ENCODE measurements at regions not wholly inside any gene's neighbourhood (a gene's known extent, or its start where the extent isn't known, plus 50 kb on each side); places are given as distances from the start of the nearest gene placed in this dataset.
"Not testable (repeated sequence)": the region's sequence is repeated elsewhere in the genome, so short reads cannot be mapped to it uniquely, and the experiment has no call there.

DNA sequence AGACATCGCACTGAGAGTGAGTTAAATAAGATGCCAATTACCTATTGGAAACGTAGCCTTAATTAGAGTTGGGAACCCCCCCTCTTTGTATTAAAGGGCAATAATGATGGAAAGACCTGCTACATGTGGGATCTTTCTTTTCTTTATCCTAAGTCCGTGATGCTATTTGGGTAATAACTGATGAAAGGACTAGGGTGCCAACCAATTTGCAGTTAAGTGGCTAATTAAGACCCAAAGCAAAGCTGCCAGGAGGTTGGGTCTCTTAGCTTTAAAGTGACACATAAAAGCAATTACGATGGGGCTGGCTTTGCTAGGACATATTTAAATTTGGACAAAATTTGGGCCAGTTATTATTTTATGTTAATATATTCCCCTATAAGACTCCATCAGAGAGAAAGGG, 728.8 kb downstream of the NR2F1-AS1 start:
- DNase-seq (no peak), ATAC-seq (ENCODE audit: low read depth in 2 of 2) (no peak)
- no peak overlapping the region for H3K4me3 Mint-ChIP-seq
- no peaks in the 10 kb centered on the region for H3K27me3 Mint-ChIP-seq
- no peak overlapping the region for H3K27ac Mint-ChIP-seq
- H3K9me3 Mint-ChIP-seq, result peaks cover 0 to 4% (median 0%) of the 10 kb centered on the region in 7 donors
- no peaks in the 10 kb centered on the region for H3K4me1 Mint-ChIP-seq
- no peaks in the 10 kb centered on the region for H3K36me3 Mint-ChIP-seq

DNA sequence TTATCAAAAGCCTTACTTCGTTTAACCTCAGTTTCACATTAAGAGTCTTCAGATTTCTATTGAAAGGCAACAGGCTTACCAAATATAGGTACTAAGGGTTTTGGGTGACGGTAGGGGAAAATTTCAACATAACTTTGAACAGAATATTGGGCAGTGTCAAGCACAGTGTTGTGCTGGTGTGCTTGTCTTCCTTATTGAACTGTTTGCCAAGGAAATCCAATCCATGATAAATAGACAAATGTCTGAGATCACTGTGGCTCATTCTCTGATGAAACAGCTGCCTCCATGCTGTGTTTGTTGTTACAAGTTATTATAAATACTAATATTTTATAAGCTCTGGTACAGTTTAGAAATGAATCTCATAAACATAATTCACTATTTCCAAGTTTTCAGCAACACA, 730.1 kb downstream of the NR2F1-AS1 start:
- no peak for DNase-seq
- Mint-ChIP-seq H3K36me3 (no peaks in the 10 kb centered on the region), H3K4me3 (no peak overlapping the region), H3K4me1 (no peaks in the 10 kb centered on the region), H3K27ac (no peak overlapping the region), H3K27me3 (no peaks in the 10 kb centered on the region), H3K9me3 (peaks cover 0 to 4% (median 0%) of the 10 kb centered on the region in 7 donors)
- ATAC-seq (ENCODE audit: low read depth in 2 of 2), result no peak

DNA sequence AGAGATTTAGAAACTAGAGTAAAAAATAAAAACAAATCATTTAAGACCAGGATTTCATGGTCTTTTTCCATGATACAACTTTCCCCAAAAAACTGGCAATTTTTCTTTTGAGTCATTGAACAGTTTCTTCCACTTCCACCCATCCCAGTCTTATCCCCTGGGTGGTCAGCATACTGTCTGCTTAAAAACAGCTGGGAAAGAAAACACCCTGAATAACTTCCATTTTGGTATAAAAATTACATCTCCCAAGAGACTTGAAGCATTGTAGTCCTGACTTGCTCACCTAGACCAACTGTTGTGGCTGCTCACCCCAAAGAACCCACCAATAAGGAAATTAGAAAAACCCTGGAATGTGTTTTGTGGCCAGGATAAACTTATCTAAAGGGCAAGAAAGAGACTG, 731.3 kb downstream of the NR2F1-AS1 start:
- DNase-seq (no peak), ATAC-seq (ENCODE audit: low read depth in 2 of 2) (no peak)
- Mint-ChIP-seq H3K4me3 (no peak overlapping the region), H3K4me1 (no peaks in the 10 kb centered on the region), H3K27me3 (no peaks in the 10 kb centered on the region), H3K36me3 (no peaks in the 10 kb centered on the region), H3K9me3 (peaks cover 0 to 4% (median 0%) of the 10 kb centered on the region in 7 donors), H3K27ac (no peak overlapping the region)

DNA sequence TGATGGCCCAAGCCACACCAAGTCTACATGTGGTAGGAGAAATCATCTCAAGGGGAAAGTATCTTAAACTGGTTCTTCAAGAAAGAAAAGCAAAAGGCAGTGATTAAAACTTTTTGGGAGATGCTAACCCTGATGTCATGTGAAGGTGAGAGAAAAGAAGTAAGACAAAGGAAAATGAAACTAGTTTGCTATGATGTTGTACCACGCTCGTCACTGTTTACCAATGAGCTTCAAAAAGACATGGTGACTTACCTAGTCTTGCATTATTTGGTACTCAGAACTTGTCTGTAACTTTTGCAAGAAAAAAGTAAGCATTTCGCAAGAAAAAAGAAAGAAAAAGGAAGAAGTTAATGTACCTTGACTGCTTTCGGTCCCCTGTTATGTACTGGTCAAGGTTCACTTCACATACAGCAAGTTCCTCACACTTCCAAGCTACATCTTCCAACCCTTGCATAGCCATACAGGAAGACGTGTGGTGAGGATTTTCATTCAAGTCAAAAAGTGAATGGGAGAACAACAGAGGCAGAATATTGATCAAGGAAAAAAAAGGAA, 739.3 kb downstream of the NR2F1-AS1 start:
- peaks cover 0 to 5% (median 0%) of the 10 kb centered on the region in 7 donors for H3K9me3 Mint-ChIP-seq
- DNase-seq (no peak), ATAC-seq (ENCODE audit: low read depth in 2 of 2) (no peak)
- H3K27ac Mint-ChIP-seq, result no peak overlapping the region
- H3K27me3 Mint-ChIP-seq, result no peaks in the 10 kb centered on the region
- H3K4me1 Mint-ChIP-seq, result no peaks in the 10 kb centered on the region
- H3K36me3 Mint-ChIP-seq, result no peaks in the 10 kb centered on the region
- no peak overlapping the region for H3K4me3 Mint-ChIP-seq

DNA sequence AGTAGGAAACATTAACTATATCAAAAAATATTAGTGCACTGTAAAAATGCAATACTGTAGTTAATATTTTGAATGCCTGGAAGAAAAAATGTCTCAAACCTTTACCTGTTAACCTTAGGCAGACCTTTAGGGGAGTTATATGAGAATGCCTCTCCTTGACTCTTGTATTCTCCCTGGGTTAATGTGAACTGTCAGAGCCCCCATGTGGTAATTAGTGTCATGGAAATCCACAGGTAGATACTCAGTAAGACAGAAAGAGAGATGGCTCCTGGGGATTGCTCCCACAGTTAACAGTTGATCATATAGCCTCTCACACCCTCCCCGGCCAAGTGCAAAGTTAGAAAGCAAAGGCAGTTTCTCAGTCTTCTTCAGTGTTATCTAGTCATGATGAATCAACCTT, 742.8 kb downstream of the NR2F1-AS1 start:
- Mint-ChIP-seq H3K4me1 (no peaks in the 10 kb centered on the region), H3K27me3 (no peaks in the 10 kb centered on the region)

DNA sequence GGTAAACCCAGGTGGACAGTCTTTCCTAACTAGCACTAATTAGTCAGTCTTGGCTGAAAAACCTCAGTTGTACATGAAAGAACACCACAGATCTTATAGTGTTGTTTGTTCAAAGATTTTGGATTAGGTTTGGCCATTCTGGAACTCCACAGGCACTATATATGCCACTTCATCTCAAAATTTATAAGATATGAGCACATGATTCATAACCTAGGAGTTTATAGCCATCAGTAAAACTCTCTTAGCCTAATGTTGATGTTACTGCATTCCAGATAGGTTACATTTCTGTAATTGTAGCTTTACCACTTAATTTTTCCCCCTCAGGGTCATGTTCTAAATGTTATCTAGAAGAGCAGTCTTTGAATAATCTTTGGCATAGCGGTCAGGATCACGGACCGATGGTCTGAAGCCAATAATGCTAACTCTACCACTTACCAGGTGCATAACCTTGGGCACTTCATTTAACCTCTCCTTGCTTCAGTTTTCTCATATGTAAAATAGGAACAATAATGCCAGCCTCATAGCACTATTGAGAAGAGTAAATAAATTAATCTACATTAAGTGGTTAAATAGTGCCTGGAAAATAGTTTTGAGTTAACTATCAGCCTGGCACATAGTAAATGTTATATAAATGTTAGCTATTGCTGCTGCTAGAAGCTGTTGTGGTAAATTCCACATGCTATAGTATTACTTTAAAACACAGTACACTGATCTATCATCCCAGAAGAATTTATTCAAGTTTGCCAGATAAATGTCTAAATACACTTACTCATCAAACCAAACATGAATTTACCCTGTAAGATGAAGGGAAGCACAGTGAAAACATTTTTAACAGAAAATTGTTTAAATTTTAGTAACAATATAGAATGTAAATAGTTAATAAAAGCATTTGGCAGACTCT, 743.9 kb downstream of the NR2F1-AS1 start:
- H3K4me3 Mint-ChIP-seq, result no peak overlapping the region
- ATAC-seq (ENCODE audit: low read depth in 2 of 2) (no peak), DNase-seq (no peak)
- H3K36me3 Mint-ChIP-seq, result no peaks in the 10 kb centered on the region
- H3K27me3 Mint-ChIP-seq, result no peaks in the 10 kb centered on the region
- peaks cover 0 to 14% (median 5%) of the 10 kb centered on the region in 7 donors for H3K9me3 Mint-ChIP-seq
- H3K27ac Mint-ChIP-seq, result no peak overlapping the region
- H3K4me1 Mint-ChIP-seq, result no peaks in the 10 kb centered on the region

More for the DNA sequence above, 742.8 kb downstream of the NR2F1-AS1 start:
- Mint-ChIP-seq H3K27ac (no peak overlapping the region), H3K4me3 (no peak overlapping the region), H3K9me3 (peaks cover 0 to 10% (median 2%) of the 10 kb centered on the region in 7 donors), H3K36me3 (no peaks in the 10 kb centered on the region)
- ATAC-seq (ENCODE audit: low read depth in 2 of 2), result no peak
- DNase-seq, result no peak

DNA sequence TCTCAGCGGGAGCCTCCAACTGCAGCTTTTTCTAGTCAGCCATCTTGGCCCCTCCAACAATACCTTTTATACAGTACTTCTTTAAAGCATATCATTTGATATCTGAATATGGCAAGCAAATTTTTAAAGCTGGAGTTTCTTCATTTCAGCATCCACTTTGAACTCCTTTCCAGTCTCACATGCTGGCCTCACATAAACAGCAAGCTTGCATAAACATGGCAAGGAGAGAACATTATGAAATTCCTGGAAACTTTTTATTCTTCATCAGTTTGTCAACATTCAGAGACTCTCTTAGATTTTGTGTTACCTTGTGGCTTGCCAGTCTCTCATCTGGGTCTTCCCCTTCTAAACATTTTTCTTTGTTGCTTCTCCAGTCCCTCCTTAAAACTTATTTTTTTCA, 745.3 kb downstream of the NR2F1-AS1 start:
- H3K9me3 Mint-ChIP-seq, result peaks cover 0 to 10% (median 7%) of the 10 kb centered on the region in 7 donors
- no peak overlapping the region for H3K4me3 Mint-ChIP-seq
- no peaks in the 10 kb centered on the region for H3K36me3 Mint-ChIP-seq
- no peak for DNase-seq
- no peak overlapping the region for H3K27ac Mint-ChIP-seq
- H3K27me3 Mint-ChIP-seq, result no peaks in the 10 kb centered on the region
- no peak for ATAC-seq (ENCODE audit: low read depth in 2 of 2)
- no peaks in the 10 kb centered on the region for H3K4me1 Mint-ChIP-seq

DNA sequence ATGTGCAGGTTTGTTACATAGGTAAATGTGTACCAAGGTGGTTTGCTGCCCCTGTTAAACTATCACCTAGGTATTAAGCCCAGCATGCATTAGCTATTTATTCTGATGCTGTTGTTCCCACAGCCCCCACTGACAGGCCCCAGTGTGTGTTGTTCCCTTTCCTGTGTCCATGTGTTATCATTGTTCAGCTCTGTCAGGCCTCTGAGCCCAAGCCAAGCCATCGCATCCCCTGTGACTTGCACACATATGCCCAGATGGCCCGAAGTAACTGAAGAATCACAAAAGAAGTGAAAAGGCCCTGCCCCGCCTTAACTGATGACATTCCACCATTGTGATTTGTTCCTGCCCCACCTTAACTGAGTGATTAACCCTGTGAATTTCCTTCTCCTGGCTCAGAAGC, 757.5 kb downstream of the NR2F1-AS1 start:
- H3K9me3 Mint-ChIP-seq; ATAC-seq (ENCODE audit: low read depth in 2 of 2); H3K27me3 Mint-ChIP-seq; H3K27ac Mint-ChIP-seq; DNase-seq; H3K4me1 Mint-ChIP-seq; H3K36me3 Mint-ChIP-seq; H3K4me3 Mint-ChIP-seq: not testable (repeated sequence)

DNA sequence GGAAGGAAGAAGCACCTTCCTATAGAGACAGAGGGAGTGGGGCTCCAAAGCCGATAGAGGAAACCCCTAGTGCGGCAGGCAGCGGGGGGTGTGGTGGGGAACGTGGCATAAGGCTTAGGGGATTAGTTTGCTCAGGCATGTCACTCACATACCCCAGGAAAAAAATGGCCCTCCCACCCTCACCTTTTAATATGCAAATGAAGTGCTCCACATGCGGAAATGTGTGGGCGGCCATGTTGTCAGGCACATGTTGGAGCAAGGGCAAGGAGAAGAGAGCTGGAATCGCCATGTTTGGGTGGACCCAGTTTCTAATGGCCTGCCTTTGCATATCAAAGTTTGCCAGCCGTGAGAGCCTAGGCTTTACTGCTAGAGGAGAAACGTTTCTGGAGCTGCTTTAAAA, 758.8 kb downstream of the NR2F1-AS1 start:
- Mint-ChIP-seq H3K9me3 (peaks cover 0 to 10% (median 5%) of the 10 kb centered on the region in 7 donors), H3K27me3 (no peaks in the 10 kb centered on the region), H3K4me3 (no peak overlapping the region), H3K27ac (no peak overlapping the region), H3K36me3 (no peaks in the 10 kb centered on the region), H3K4me1 (no peaks in the 10 kb centered on the region)
- no peak for ATAC-seq (ENCODE audit: low read depth in 2 of 2)
- DNase-seq, result no peak

DNA sequence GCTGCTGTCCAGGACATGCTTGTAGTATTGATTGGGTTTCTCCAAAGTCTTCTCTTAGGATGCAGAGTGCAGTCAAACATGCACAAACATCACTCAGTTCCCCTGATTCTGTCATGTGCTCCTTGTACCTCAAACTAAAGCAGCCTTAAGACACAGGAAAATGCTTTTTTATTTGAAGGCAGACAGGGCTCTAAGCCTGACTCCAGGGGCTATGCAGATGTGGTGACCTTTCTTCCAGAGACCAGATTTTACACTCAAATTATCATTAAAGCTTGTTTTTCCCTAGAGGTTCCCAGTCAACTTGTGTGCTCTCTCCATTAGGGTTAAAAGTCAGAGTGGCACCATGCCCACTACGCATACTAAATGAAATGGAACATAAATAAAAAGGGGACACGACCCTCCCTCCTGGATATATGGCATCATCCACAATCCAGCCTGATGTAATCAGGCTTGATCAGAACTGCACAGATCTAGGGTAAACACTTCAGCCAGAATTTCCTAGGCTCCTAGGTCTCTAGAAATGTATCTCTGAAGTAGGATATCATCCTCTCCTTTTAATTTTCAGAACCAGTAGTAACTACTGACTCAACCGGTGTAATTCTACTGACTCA, 771.1 kb downstream of the NR2F1-AS1 start:
- no peaks in the 10 kb centered on the region for H3K36me3 Mint-ChIP-seq
- no peaks in the 10 kb centered on the region for H3K4me1 Mint-ChIP-seq
- no peak for DNase-seq
- no peaks in the 10 kb centered on the region for H3K27me3 Mint-ChIP-seq
- no peak overlapping the region for H3K27ac Mint-ChIP-seq
- no peak for ATAC-seq (ENCODE audit: low read depth in 2 of 2)
- peaks cover 0 to 5% (median 2%) of the 10 kb centered on the region in 7 donors for H3K9me3 Mint-ChIP-seq
- H3K4me3 Mint-ChIP-seq, result no peak overlapping the region

DNA sequence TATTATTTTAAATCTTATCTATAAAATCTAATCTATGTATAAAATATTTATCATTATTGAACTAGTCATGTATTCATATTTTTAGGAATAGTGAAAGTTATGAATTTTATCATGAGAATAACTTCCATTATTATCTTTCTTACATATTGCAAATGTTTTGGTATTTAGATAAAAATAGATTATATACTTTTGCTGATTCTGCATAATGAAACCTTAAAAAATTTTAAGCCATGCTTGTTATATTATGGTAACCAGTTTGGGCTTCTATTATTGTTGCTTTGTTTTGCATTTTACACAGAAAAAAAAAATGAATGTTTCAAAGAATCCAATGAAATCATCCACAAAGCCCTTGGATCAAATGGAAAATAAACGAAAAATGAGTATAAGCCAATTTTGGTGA, 772.5 kb downstream of the NR2F1-AS1 start:
- Mint-ChIP-seq H3K27me3 (no peaks in the 10 kb centered on the region), H3K4me3 (no peak overlapping the region), H3K4me1 (no peaks in the 10 kb centered on the region), H3K27ac (no peak overlapping the region), H3K36me3 (no peaks in the 10 kb centered on the region), H3K9me3 (peaks cover 0 to 5% (median 0%) of the 10 kb centered on the region in 7 donors)
- no peak for DNase-seq
- no peak for ATAC-seq (ENCODE audit: low read depth in 2 of 2)

DNA sequence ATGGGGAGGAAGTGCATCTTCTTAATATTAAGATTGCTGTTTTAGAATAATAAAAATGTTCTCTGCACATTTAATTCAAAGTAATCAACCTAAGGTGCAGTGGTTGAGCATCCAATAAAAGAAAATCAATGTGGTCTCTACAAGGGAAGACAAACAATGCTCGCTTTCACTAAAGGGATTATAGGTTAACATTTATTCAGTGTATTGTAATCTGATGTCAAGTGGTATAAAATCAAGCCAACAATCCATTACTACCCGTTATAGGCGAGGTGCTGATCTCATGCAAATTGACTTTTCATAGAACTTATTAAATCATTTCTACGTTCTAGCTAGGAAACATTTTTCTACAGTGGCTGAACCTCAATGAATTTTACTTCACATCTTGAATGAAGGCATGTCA, 773.9 kb downstream of the NR2F1-AS1 start:
- Mint-ChIP-seq H3K9me3 (peaks cover 0 to 5% (median 0%) of the 10 kb centered on the region in 7 donors), H3K4me3 (no peak overlapping the region), H3K27ac (no peak overlapping the region), H3K36me3 (no peaks in the 10 kb centered on the region), H3K4me1 (no peaks in the 10 kb centered on the region), H3K27me3 (no peaks in the 10 kb centered on the region)
- no peak for DNase-seq
- no peak for ATAC-seq (ENCODE audit: low read depth in 2 of 2)

DNA sequence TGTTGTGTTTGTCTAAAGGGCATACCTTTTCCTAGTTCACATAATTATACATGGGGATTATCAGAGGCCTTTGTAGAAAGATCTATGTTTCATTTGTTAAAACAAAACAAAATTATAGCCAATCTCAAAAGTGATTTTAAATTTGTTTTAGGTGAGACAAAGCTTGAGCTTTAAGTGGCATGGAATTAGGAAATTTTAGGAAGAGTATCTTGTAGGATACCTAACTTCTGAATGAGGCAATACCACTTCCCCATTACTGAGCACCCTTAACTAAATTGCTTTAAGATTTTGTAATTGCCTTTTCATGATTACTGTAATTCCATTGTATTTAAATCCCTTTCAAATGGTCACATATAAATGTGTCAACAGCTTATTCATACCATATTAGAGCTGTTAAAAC, 775.6 kb downstream of the NR2F1-AS1 start:
- no peak overlapping the region for H3K27ac Mint-ChIP-seq
- ATAC-seq (ENCODE audit: low read depth in 2 of 2) (no peak), DNase-seq (no peak)
- no peaks in the 10 kb centered on the region for H3K36me3 Mint-ChIP-seq
- no peak overlapping the region for H3K4me3 Mint-ChIP-seq
- no peaks in the 10 kb centered on the region for H3K4me1 Mint-ChIP-seq
- H3K9me3 Mint-ChIP-seq, result peaks cover 0 to 4% (median 0%) of the 10 kb centered on the region in 7 donors
- H3K27me3 Mint-ChIP-seq, result no peaks in the 10 kb centered on the region

DNA sequence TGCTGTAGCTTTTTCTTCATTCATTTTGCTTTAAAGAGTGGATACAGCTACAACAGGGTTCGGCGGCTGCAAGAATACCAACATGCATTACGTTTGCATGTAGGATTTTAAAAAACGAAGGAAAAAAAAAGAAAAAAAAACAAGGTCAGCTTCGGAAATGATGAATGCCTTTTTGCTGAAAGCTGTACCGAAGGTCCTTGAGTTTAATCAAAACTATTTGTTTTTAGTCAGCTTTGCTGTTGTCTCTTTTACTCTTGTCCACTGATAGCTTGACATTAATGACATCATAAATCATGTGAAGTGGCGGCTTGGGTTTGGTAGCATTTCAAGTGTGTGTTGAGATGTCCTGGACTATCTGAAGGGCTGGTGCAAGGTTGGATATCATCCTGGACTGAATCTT, 779.1 kb downstream of the NR2F1-AS1 start:
- H3K27me3 Mint-ChIP-seq, result no peaks in the 10 kb centered on the region
- ATAC-seq (ENCODE audit: low read depth in 2 of 2) (no peak), DNase-seq (no peak)
- H3K27ac Mint-ChIP-seq, result no peak overlapping the region
- H3K9me3 Mint-ChIP-seq, result peaks cover 0 to 9% (median 0%) of the 10 kb centered on the region in 7 donors
- no peaks in the 10 kb centered on the region for H3K36me3 Mint-ChIP-seq
- no peaks in the 10 kb centered on the region for H3K4me1 Mint-ChIP-seq
- no peak overlapping the region for H3K4me3 Mint-ChIP-seq
